Upper lobe of left lung (tissue), 6 donors: ENCODE measurements at regions not wholly inside any gene's neighbourhood (a gene's known extent, or its start where the extent isn't known, plus 50 kb on each side); places are given as distances from the start of the nearest gene placed in this dataset.

ENCODE experiments used
- ATAC-seq, 2 donors: fragments of 200-7000 bp; cut with Tn5 transposase; one replicate each; pipeline ENCODE4 v1.9.1; 2022; ENCODE audit warnings: mild to moderate bottlenecking in 2 of 2, moderate library complexity in 2 of 2; ENCODE audit not compliant: low FRiP score in 2 of 2
- DNase-seq, 2 donors: peaks; one replicate each; pipeline ENCODE4 v3.0.0-alpha.2; 2019 to 2020
- H3K27ac ChIP-seq, 4 donors: fragments of 200-600 bp; sonication (generic); one replicate each; pipeline ENCODE4 v1.5.1; 2016 to 2019
- H3K27me3 ChIP-seq, 4 donors: fragments of 200-600 bp; sonication (generic); one replicate each; pipeline ENCODE4 v1.5.1; 2017 to 2019
- H3K36me3 ChIP-seq, 4 donors: fragments of 200-600 bp; sonication (generic); one replicate each; pipeline ENCODE4 v1.5.1; 2016 to 2019
- H3K4me1 ChIP-seq, 4 donors: fragments of 200-600 bp; sonication (generic); one replicate each; pipeline ENCODE4 v1.5.1; 2018 to 2019
- H3K4me3 ChIP-seq, 4 donors: fragments of 200-600 bp; sonication (generic); one replicate each; pipeline ENCODE4 v1.5.1; 2017 to 2019; ENCODE audit warnings: mild to moderate bottlenecking in 2 of 4, moderate library complexity in 1 of 4
- H3K9me3 ChIP-seq, 4 donors: fragments of 200-600 bp; sonication (generic); one replicate each; pipeline ENCODE4 v1.5.1; 2018 to 2019
- EP300 ChIP-seq, 4 donors: sonication (generic); formaldehyde crosslinking; IDR thresholded peaks; one replicate each; pipeline ENCODE4 v1.5.1; 2017; ENCODE audit warnings: antibody characterized with exemption in 4 of 4, control low read depth in 2 of 4
- POLR2A ChIP-seq, 4 donors: fragments of 450-650 bp; IDR thresholded peaks; one replicate each; pipeline ENCODE4 v1.5.1; 2016 to 2017; ENCODE audit warnings: antibody characterized with exemption in 4 of 4, mild to moderate bottlenecking in 2 of 4
- POLR2AphosphoS5 ChIP-seq, 2 donors: sonication (generic); formaldehyde crosslinking; IDR thresholded peaks; one replicate each; pipeline ENCODE4 v1.5.1; 2017; ENCODE audit warnings: antibody characterized with exemption in 2 of 2
- WGBS, 2 donors: methylation state at CpG; one replicate each; pipeline ENCODE4 v1.1.5; 2017 to 2018; 5-methylcytosine and 5-hydroxymethylcytosine counted together
- TF ChIP-seq, protein P1 (sequence below), 6 experiments: fragments of 450-650 bp in 4 of 6; fragments of 200-600 bp in 2 of 6; sonication (generic) in 2 of 6; IDR thresholded peaks; one replicate each; pipeline ENCODE4 v1.5.1; 2016 to 2019; ENCODE audit warnings: antibody characterized with exemption in 6 of 6
- donor health status: DM: no; HTN: no; CAD: no; lungs with moderate emphysema.
- donor health status: DM: no; HTN: yes; CAD: no; lungs with severe emphysema.

DNA sequence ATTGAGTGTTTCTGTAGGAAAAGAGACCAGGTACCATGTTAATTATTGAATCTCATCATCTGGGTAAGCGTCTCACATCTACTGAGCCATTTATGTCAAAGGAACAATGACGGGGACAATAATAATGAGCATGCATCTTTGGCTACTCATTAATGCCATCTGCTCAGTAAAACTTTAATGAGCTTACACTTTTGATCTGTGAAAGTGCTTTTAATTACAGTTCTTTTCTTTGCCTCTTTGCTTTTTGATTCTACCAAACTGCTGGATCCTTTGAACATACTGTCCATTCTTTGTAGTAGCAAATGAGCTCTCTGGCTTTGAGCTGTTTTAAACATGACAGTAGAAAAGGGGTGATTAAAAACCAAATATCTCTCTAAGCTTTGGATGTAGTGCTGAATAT is 181.2 kb upstream of the IVNS1ABP start:
- no peak for ATAC-seq
- Histone ChIP-seq H3K9me3 (no peaks in the 10 kb centered on the region), H3K27me3 (no peaks in the 10 kb centered on the region), H3K36me3 (no peaks in the 10 kb centered on the region), H3K27ac (no peak overlapping the region), H3K4me1 (no peaks in the 10 kb centered on the region), H3K4me3 (no peak overlapping the region)
- DNase-seq = no peak
- 96 to 97% methylated on average over 2 of the region's 2 CpGs for WGBS, 2 donors
- TF ChIP-seq POLR2A (IDR thresholded peaks at IDR 0.05) (no peak), POLR2AphosphoS5 (IDR thresholded peaks at IDR 0.05) (no peak), EP300 (IDR thresholded peaks at IDR 0.05) (no peak)
- TF ChIP-seq, protein P1, sequence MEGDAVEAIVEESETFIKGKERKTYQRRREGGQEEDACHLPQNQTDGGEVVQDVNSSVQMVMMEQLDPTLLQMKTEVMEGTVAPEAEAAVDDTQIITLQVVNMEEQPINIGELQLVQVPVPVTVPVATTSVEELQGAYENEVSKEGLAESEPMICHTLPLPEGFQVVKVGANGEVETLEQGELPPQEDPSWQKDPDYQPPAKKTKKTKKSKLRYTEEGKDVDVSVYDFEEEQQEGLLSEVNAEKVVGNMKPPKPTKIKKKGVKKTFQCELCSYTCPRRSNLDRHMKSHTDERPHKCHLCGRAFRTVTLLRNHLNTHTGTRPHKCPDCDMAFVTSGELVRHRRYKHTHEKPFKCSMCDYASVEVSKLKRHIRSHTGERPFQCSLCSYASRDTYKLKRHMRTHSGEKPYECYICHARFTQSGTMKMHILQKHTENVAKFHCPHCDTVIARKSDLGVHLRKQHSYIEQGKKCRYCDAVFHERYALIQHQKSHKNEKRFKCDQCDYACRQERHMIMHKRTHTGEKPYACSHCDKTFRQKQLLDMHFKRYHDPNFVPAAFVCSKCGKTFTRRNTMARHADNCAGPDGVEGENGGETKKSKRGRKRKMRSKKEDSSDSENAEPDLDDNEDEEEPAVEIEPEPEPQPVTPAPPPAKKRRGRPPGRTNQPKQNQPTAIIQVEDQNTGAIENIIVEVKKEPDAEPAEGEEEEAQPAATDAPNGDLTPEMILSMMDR (IDR thresholded peaks at IDR 0.05) = no peak

GRCh38 chr1:185497177-185497576 is 180.1 kb upstream of the IVNS1ABP start:
- DNase-seq = no peak
- Histone ChIP-seq H3K36me3 (no peaks in the 10 kb centered on the region), H3K4me3 (no peak overlapping the region), H3K9me3 (no peaks in the 10 kb centered on the region), H3K27ac (no peak overlapping the region), H3K4me1 (no peaks in the 10 kb centered on the region), H3K27me3 (no peaks in the 10 kb centered on the region)
- no peak for ATAC-seq
- no peak for TF ChIP-seq POLR2A (IDR thresholded peaks at IDR 0.05)
- TF ChIP-seq, protein P1 (IDR thresholded peaks at IDR 0.05) = no peak
- no peak for TF ChIP-seq POLR2AphosphoS5 (IDR thresholded peaks at IDR 0.05)
- no peak for TF ChIP-seq EP300 (IDR thresholded peaks at IDR 0.05)

DNA sequence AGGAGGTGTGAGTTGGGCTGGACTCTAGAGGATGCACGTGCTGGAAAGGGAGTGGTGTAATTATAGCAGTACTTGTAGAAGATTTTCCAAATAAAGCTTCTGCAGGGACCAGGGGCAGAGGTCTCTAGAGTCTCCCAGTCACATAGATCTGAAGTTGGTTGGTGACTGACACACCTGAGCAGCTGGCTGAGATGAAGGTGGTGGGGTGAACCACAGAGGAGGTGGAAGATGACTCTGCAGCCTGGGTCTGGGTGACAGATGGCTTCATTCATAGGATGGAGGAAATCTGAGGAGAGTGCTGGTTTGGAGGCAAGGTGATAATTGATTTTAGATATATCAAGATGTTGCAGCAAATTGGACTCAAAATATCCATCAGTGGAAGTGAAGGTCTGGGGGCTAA is 178.9 kb upstream of the IVNS1ABP start:
- ATAC-seq = no peak
- H3K4me1 ChIP-seq = no peaks in the 10 kb centered on the region
- no peaks in the 10 kb centered on the region for H3K27me3 ChIP-seq
- no peak for DNase-seq
- H3K9me3 ChIP-seq = no peaks in the 10 kb centered on the region
- H3K27ac ChIP-seq = no peak overlapping the region
- TF ChIP-seq, protein P1 (IDR thresholded peaks at IDR 0.05) = no peak
- no peak for TF ChIP-seq POLR2AphosphoS5 (IDR thresholded peaks at IDR 0.05)
- no peak for TF ChIP-seq POLR2A (IDR thresholded peaks at IDR 0.05)
- no peak for TF ChIP-seq EP300 (IDR thresholded peaks at IDR 0.05)
- H3K4me3 ChIP-seq = no peak overlapping the region
- 65 to 70% methylated on average over 1 of the region's 1 CpG for WGBS, 2 donors
- H3K36me3 ChIP-seq = no peaks in the 10 kb centered on the region

DNA sequence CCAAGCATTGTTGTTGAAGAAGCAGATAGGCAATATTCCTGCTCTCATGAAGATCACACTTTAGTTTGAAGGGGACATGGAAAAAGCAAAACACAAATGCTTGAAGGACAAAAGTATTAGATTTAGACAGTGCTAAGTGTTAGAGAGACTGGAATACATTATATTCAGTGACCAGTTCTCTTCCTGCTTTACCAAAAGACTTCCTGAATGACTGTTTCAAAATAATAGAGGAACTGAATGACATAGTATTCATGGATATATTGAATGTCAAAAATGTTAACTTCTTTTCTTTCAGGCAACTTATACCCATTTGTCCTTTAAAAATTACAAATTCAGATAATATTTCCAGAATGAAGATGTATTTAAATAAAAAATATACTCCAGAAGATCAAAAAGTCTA is 178.0 kb upstream of the IVNS1ABP start:
- no peaks in the 10 kb centered on the region for H3K36me3 ChIP-seq
- no peaks in the 10 kb centered on the region for H3K27me3 ChIP-seq
- no peaks in the 10 kb centered on the region for H3K9me3 ChIP-seq
- no peak for DNase-seq
- no peak for ATAC-seq
- no peak overlapping the region for H3K27ac ChIP-seq
- H3K4me3 ChIP-seq = no peak overlapping the region
- H3K4me1 ChIP-seq = no peaks in the 10 kb centered on the region
- TF ChIP-seq POLR2AphosphoS5 (IDR thresholded peaks at IDR 0.05) (no peak), POLR2A (IDR thresholded peaks at IDR 0.05) (no peak), EP300 (IDR thresholded peaks at IDR 0.05) (no peak)
- TF ChIP-seq, protein P1 (IDR thresholded peaks at IDR 0.05) = no peak

DNA sequence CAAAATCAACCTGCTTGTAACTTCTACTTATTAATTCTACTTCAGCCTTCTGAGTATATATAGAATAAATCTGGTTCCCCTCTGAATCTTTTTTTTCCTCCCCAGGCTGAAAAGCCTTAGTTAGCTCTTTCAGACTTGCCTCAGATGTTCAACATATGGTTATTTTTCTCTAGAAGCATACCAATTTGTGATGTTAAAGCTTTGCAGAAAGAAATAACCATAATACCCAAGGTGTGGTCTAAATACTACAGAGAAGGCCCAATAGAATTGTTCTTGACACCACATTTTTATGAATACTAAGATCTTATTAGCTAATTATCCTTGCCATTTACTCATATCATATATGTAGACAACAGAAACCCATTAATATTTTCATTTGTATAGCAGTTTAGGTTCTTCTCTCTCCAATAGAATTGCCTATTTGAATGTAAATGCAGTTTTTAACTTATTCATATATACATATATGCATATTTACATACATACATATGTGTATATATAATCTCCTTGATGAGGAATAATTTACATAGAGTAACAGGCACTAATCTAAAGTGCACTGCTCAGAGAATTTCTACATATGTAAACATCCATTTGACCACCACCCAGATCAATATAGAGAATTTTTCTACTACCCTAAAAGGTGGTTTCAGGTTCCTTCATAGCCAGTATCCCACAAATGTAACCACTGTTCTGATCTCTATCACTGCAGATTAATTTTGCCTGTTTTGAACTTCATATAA is 175.2 kb upstream of the IVNS1ABP start:
- DNase-seq (no peak), ATAC-seq (no peak)
- Histone ChIP-seq H3K27ac (no peak overlapping the region), H3K4me3 (no peak overlapping the region), H3K27me3 (no peaks in the 10 kb centered on the region), H3K4me1 (peaks cover 0 to 7% (median 0%) of the 10 kb centered on the region in 4 donors), H3K36me3 (no peaks in the 10 kb centered on the region), H3K9me3 (no peaks in the 10 kb centered on the region)
- TF ChIP-seq POLR2AphosphoS5 (IDR thresholded peaks at IDR 0.05) (no peak), EP300 (IDR thresholded peaks at IDR 0.05) (no peak), POLR2A (IDR thresholded peaks at IDR 0.05) (no peak)
- TF ChIP-seq, protein P1 (IDR thresholded peaks at IDR 0.05) = no peak
